A673 (cell line): ENCODE measurements at regions not wholly inside any gene's neighbourhood (a gene's known extent, or its start where the extent isn't known, plus 50 kb on each side); places are given as distances from the start of the nearest gene placed in this dataset.

Experiments used
- EZH2 ChIP-seq: fragments of 200-600 bp; sonication (generic); IDR thresholded peaks from 2 replicates; pipeline ENCODE4 v1.6.1; 2017; ENCODE audit warnings: borderline replicate concordance, low read depth, mild to moderate bottlenecking, mixed read lengths, antibody characterized with exemption, low read length; ENCODE audit not compliant: poor library complexity, severe bottlenecking
- TF ChIP-seq, protein P1 (sequence below): fragments of 300-800, 200-600 bp; sonication (generic); conservative IDR thresholded peaks from 2 replicates; pipeline ENCODE4 v1.5.1; 2017; ENCODE audit warnings: low read depth, mild to moderate bottlenecking, antibody characterized with exemption, low read length, moderate library complexity, mixed read lengths

DNA sequence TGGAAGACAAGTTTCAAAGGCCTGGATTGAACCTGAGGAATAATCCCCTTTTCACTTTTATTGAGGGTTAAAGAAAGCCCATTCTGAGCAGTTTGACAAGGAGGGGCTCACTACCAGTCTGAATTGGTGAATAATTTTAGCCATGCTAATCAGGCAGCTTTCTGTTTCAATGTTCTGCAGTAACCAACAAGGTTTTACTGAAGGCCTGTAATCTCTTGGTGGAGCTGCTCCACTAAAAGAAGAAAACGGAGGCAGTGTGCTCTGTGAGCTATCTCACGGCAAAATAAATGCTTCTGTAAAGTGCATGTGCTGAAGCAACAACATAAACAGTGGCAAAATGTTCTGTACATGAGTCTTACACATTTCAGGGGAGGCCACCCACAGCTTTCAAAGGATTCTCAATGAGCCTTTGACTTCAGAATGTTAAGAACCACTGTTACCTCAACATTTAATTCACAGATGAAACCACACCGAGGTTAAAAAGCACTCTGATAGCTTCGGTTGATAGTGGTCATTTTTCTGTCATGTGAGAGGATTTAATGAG, 111.2 kb downstream of the LRIG3 start:
- TF ChIP-seq EZH2 = no peak
- TF ChIP-seq, protein P1, sequence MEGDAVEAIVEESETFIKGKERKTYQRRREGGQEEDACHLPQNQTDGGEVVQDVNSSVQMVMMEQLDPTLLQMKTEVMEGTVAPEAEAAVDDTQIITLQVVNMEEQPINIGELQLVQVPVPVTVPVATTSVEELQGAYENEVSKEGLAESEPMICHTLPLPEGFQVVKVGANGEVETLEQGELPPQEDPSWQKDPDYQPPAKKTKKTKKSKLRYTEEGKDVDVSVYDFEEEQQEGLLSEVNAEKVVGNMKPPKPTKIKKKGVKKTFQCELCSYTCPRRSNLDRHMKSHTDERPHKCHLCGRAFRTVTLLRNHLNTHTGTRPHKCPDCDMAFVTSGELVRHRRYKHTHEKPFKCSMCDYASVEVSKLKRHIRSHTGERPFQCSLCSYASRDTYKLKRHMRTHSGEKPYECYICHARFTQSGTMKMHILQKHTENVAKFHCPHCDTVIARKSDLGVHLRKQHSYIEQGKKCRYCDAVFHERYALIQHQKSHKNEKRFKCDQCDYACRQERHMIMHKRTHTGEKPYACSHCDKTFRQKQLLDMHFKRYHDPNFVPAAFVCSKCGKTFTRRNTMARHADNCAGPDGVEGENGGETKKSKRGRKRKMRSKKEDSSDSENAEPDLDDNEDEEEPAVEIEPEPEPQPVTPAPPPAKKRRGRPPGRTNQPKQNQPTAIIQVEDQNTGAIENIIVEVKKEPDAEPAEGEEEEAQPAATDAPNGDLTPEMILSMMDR = no peak
